SH-SY5Y (cell line): ENCODE measurements at regions not wholly inside any gene's neighbourhood (a gene's known extent, or its start where the extent isn't known, plus 50 kb on each side); places are given as distances from the start of the nearest gene placed in this dataset.
A peak's percentile ranks its signal among the peaks of the same experiment; 100 is the strongest.

Experiments used
- GATA2 ChIP-seq: IDR thresholded peaks from 2 replicates; pipeline ENCODE4 v1.6.1; 2011; ENCODE audit warnings: mild to moderate bottlenecking, low read depth, low read length
- GATA3 ChIP-seq: IDR thresholded peaks from 2 replicates; pipeline ENCODE4 v1.6.1; 2011; ENCODE audit warnings: low read depth, mild to moderate bottlenecking, low read length, moderate library complexity

- TF ChIP-seq GATA2 (no peak), GATA3 (no peak)
These were observed 403.7 kb downstream of the OXSM start for GRCh38 chr3:26193558-26193957.

- no peak for TF ChIP-seq GATA2
- TF ChIP-seq GATA3: no peak
These were observed 406.9 kb downstream of the OXSM start for GRCh38 chr3:26196781-26197180.

- TF ChIP-seq GATA2: no peak
- no peak for TF ChIP-seq GATA3
These were observed 408.7 kb downstream of the OXSM start for GRCh38 chr3:26198609-26199008.

GRCh38 chr3:26202169-26202568, 412.3 kb downstream of the OXSM start:
- no peak for TF ChIP-seq GATA3
- no peak for TF ChIP-seq GATA2

- no peak for TF ChIP-seq GATA2
- TF ChIP-seq GATA3: no peak
These were observed 415.6 kb downstream of the OXSM start for GRCh38 chr3:26205475-26205874.

GRCh38 chr3:26208201-26208600, 414.4 kb upstream of the LRRC3B start:
- TF ChIP-seq GATA3 (no peak), GATA2 (no peak)

GRCh38 chr3:26229801-26230200, 392.8 kb upstream of the LRRC3B start:
- no peak for TF ChIP-seq GATA3
- TF ChIP-seq GATA2: no peak

- no peak for TF ChIP-seq GATA3
- TF ChIP-seq GATA2: no peak
These were observed 389.2 kb upstream of the LRRC3B start for GRCh38 chr3:26233374-26233773.

GRCh38 chr3:26236531-26236930, 386.0 kb upstream of the LRRC3B start:
- TF ChIP-seq GATA3: no peak
- TF ChIP-seq GATA2: no peak

- TF ChIP-seq GATA2 (no peak), GATA3 (no peak)
These were observed 385.4 kb upstream of the LRRC3B start for GRCh38 chr3:26237036-26237682.

- TF ChIP-seq GATA3: no peak
- no peak for TF ChIP-seq GATA2
These were observed 377.3 kb upstream of the LRRC3B start for GRCh38 chr3:26245236-26245635.

- TF ChIP-seq GATA3 (peak; percentile 55; the same call in 1 of the 2 replicates), GATA2 (no peak)
These were observed 375.7 kb upstream of the LRRC3B start for GRCh38 chr3:26246901-26247300.

- TF ChIP-seq GATA2 (peak; percentile 87), GATA3 (peak; percentile 89)
These were observed 374.9 kb upstream of the LRRC3B start for GRCh38 chr3:26247712-26248111.

- TF ChIP-seq GATA2 (no peak), GATA3 (no peak)
These were observed 370.6 kb upstream of the LRRC3B start for GRCh38 chr3:26252001-26252400.

- TF ChIP-seq GATA3 (no peak), GATA2 (no peak)
These were observed 366.3 kb upstream of the LRRC3B start for GRCh38 chr3:26256224-26256623.

- TF ChIP-seq GATA2: no peak
- no peak for TF ChIP-seq GATA3
These were observed 363.4 kb upstream of the LRRC3B start for GRCh38 chr3:26259176-26259575.

- TF ChIP-seq GATA3 (peak; percentile 45; the same call in 1 of the 2 replicates), GATA2 (peak; percentile 74)
These were observed 362.4 kb upstream of the LRRC3B start for GRCh38 chr3:26260139-26260538.
